T1000 (cell line): ENCODE measurements at regions not wholly inside any gene's neighbourhood (a gene's known extent, or its start where the extent isn't known, plus 50 kb on each side); places are given as distances from the start of the nearest gene placed in this dataset.

Experiments
- DNase-seq: peaks from one replicate; lab custom pipeline; 2025; ENCODE audit warnings: mixed read lengths; lab: John Stamatoyannopoulos, UW

DNA sequence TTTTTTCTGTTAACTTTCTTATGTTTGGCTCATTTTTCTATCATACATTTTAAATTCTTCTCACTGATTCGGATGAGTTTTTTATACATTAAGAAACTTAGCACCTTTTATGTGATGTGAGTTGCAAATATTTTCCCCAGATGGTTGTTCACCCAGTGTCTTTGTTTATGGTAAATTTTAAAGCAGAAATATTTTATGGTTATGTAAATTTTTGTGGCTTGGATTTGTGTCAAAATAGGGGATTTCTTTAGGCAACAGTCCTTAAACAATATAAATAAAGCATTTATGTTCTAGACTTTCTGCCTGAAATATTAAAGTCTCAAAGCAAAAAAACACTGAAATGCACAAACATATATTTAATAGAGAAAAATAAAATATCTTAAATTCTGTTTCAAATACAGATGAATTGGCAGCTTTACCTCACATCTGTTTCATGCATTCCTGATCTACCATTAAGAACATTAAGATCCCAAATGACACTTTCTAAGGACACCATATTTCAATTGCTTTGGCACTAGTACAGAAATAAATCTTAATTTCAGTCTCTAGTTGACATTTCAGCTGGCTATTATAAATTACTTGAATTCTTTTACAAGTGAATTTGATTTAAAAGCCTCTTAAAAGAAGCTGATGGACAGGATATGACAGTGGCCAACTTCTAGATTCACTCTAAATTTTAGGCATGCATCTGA, 646.6 kb downstream of the HACE1 start:
- no peak for DNase-seq

GRCh38 chr6:104207635-104208034, 652.1 kb downstream of the HACE1 start:
- no peak for DNase-seq

- no peak for DNase-seq
These were observed 658.2 kb downstream of the HACE1 start for GRCh38 chr6:104201557-104201956.

DNA sequence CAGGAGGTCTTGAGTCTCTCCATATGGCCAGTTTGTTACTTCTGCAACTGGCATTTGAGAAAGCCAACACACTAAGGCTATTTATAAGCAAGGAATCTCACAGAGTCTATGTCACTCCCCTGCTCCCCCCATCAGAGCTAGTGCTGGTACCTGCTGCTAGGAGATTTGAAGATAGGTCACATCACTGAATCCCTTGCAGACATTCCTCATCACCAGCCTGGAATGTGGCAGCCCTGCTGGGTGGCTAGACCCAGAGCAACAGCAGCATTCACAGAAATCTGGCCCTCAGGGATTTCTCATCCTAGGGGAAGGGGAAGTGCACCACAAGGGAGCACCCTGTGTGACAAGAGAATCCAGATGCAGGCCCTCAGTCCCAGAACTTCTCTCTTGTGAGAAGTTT, 672.1 kb downstream of the HACE1 start:
- no peak for DNase-seq

- DNase-seq = no peak
These were observed 672.9 kb downstream of the HACE1 start for GRCh38 chr6:104186831-104187230.

DNA sequence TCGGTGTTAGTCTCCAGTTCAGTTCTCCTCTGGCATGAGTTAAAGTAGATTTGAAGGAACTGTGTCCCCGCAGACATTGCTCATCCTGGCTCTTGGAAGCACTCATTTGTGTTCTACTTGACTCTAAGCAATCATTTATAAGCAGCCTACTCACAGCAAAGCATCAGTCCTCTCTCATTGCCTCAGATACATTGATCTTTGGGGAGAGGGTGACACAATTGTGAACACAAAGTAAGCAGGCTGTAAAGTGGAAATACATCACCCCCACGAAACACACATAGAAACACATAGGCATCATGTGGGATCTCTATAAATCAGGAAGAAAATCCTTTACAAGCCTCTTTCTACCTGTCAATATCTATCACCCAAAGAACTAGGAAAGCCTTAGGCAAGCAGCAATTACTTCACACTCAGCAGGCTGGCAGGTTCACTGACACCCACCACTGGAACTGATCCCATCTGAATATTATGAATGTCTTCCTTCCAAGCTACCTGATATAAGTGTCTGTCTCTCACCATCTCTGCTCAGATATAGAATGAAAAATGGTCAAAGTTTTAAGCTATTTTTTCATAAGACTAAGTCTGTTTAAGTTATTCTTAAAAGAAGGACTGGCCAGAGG, 675.8 kb downstream of the HACE1 start:
- DNase-seq = no peak

DNA sequence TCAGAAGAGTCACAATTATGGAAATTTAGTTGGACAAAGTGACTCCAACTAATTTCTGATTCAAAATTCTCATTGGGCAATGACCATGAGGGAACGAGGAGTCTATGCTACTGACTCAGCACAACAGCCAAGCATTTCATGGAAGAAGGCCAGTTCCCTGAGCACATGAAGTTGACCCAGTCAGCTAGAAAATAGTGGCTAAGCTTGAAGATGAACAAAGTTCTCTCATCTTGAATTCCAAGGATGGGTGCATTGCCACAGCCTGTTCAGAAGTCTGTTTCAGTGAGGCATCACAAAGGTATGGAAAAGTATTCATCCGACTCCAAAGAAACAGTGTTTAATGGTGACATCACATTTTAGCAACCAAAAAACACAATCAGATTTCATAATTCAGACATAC, 676.9 kb downstream of the HACE1 start:
- DNase-seq = no peak

- no peak for DNase-seq
These were observed 686.1 kb downstream of the HACE1 start for GRCh38 chr6:104173668-104174067.

GRCh38 chr6:104170401-104170800, 689.3 kb downstream of the HACE1 start:
- no peak for DNase-seq

DNA sequence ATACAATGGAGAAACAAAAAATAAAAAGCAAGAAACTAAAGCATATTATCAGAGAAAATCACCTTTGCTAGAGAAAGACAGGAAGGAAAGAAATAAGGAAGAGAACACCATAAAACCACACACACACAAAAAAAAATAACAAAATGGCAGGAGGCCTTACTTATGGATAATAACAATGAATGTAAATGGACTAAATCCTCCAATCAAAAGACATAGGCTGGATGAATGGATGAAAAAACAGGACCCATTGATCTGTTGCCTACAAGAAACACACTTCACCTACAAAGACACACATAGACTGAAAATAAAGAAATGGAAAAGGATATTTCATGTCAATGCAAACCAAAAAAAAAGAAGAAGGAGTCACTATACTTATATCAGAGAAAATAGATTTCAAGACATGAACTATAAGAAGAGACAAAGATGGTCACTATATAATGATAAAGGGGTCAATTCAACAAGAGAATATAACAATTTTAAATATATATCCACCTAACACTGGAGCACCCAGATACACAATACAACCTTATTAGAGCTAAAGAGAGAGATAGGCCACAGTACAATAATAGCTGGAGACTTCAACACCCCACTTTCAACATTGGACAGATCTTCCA, 693.6 kb downstream of the HACE1 start:
- DNase-seq = no peak

- peak; percentile 59 for DNase-seq
These were observed 697.6 kb downstream of the HACE1 start for GRCh38 chr6:104162036-104162669.

DNA sequence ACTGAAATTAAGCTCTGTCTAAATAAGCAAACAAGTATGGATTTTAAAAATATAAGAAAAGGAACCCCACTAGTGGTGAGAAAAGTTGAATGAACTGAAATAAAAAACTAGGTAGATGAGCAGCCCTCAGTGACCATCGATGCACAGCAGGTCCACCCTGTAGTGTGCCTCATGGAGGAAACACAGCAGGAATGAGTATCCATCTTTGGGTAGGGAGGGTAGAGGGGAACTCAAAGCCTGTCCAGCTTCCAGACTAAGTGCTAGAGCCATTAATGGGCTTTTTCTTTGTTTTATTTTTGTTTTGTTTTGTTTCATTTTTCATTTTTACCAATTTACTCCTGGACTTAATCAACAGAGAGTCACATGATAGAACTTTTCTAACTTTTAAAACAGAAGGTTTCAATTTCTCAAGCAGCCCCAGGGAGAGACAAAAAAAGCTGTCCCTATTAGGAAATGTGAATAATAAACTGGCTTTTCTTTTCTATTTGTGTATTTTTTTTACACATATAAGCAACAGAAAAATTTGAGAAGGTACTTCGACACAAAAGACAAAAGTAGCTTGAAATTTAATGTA, 700.6 kb downstream of the HACE1 start:
- no peak for DNase-seq

- DNase-seq = no peak
These were observed 716.0 kb downstream of the HACE1 start for GRCh38 chr6:104143757-104144156.

DNA sequence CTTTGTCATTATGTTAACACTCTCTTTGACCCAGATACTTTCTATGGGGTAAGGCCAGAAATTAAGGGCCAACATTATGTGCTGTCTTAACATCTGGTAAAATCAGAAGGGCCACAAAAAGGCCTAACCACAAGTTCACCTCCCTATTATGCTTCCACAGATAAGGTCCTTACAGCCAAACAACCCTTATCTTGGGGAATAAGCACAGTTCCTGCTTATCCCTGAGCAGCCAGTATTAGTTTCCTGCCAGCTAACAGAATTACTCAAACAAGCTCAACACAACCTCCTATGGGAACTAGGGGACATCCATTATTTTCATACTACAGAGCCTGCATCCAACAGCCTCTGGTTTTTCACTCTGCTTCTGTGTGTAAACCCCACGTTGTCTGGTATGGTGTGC, 724.8 kb downstream of the HACE1 start:
- DNase-seq = no peak

- no peak for DNase-seq
These were observed 729.4 kb downstream of the HACE1 start for GRCh38 chr6:104130343-104130742.

DNA sequence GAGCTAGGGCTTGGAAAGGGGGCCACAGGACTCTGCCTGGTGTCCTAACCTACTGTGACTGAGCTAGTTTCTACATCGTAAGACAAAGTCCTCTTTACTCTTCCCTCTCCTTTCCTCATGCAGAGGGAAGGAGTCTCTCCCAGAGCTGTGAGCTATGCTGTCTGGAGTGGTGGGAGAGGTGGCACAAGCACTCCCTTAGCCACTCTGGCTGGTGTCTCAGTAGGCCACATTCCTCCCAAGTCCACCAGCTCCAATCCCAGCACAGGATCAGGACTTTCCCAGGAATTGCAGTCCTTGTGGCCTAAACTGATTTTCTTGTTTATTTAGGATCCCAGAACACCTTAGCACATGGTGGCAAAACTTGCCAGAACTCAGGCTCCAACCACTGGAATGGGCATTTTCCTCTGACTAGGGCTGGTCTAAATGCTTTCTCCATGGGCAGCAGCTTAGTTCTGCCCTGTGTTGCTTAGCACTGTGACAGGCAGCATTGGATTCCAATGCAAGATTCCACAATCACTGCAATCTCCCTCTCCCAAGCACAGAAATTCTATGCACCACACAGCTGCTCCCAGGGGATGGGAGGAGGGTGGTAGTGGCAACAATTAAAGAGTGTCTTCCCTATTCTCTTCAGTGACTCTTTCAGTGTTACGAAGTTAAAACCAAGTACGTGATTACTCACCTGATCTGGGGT, 733.3 kb downstream of the HACE1 start:
- DNase-seq = no peak

GRCh38 chr6:104123227-104123626, 736.5 kb downstream of the HACE1 start:
- DNase-seq = no peak

GRCh38 chr6:104118274-104118673, 741.4 kb downstream of the HACE1 start:
- peak; percentile 27 for DNase-seq

DNA sequence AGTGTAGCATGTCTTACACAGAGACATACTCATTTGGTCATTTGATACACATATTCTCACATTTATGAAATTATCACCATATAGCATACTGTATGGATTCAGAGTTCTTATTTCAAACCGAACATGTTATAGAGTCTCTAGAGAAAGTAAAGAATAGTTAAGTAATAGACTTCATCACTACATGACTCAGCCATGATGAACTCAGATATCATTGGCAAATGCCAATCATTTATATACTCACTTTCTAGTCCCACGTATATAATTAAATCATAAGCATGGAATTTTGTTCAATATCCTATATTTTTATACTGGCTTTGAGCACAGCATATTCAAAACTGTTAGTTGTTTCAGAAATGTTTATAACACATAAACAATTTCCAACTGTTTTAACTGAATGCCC, 749.9 kb downstream of the HACE1 start:
- DNase-seq = no peak

GRCh38 chr6:104108634-104109033, 751.1 kb downstream of the HACE1 start:
- DNase-seq = no peak

GRCh38 chr6:104095661-104096416, 763.9 kb downstream of the HACE1 start:
- DNase-seq = no peak
